Mesothelial cell of epicardium (in vitro differentiated cells): ENCODE measurements at regions not wholly inside any gene's neighbourhood (a gene's known extent, or its start where the extent isn't known, plus 50 kb on each side); places are given as distances from the start of the nearest gene placed in this dataset.
A peak's percentile ranks its signal among the peaks of the same experiment; 100 is the strongest.
"Not testable (repeated sequence)": the region's sequence is repeated elsewhere in the genome, so short reads cannot be mapped to it uniquely, and the experiment has no call there.

ENCODE experiments used
- DNase-seq, 2 experiments: peaks; one replicate each; pipeline ENCODE4 v3.0.0; 2021; ENCODE audit warnings: low spot score in 2 of 2; ENCODE audit not compliant: unreplicated experiment in 2 of 2
- H3K27ac Mint-ChIP-seq: 2 replicates; pipeline ENCODE4 v1.8.0; 2021; ENCODE audit warnings: mixed read lengths
- H3K27me3 Mint-ChIP-seq: 2 replicates; pipeline ENCODE4 v1.8.0; 2021; ENCODE audit warnings: low read depth, mixed read lengths
- H3K36me3 Mint-ChIP-seq: 2 replicates; pipeline ENCODE4 v1.8.0; 2021; ENCODE audit warnings: mixed read lengths
- H3K4me1 Mint-ChIP-seq: 2 replicates; pipeline ENCODE4 v1.8.0; 2021; ENCODE audit warnings: mixed read lengths
- H3K4me3 Mint-ChIP-seq: 2 replicates; pipeline ENCODE4 v1.8.0; 2021; ENCODE audit warnings: mild to moderate bottlenecking, moderate library complexity, mixed read lengths
- H3K9me3 Mint-ChIP-seq: 2 replicates; pipeline ENCODE4 v1.8.0; 2021; ENCODE audit warnings: mixed read lengths
- TF ChIP-seq, protein P1 (sequence below): fragments of 200-600 bp; sonication (generic); IDR thresholded peaks from one replicate; pipeline ENCODE4 v1.5.0; 2021; ENCODE audit warnings: antibody characterized with exemption; ENCODE audit not compliant: unreplicated experiment

DNA sequence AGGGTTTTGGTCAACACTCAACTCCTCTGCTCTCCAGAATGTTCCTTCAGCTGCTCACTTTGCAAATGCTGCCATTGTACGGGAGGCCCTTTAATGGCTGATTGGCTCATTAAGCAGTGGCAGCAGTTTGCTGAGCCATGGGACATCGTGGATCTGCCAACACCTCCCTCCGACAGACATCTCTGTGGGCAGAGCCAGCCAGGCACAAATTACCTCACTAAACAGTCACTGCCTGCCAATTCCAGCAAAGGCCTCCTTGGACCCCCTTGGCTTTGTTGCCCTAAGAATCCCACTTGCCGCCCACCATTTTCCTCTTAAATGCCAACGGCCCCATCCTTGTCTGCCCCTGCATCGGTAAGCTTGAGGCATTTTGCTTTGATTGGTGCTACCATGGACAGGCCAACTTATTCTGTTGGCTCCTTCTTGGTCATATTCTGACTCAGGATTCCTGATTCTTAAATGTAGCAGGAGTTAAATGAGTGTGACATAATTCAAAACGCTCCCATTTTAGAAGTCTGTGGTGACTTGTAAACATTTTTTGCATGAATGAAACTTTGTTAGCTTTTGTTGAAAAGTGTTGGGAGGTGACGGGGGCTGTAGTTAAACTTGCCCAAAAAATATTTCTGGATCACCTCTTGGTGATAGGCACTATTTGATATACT is 57.5 kb upstream of the LMO2 start:
- no peaks in the 10 kb centered on the region for H3K4me1 Mint-ChIP-seq
- no peak overlapping the region for H3K27ac Mint-ChIP-seq
- no peaks in the 10 kb centered on the region for H3K9me3 Mint-ChIP-seq
- peaks cover 4% of the 10 kb centered on the region for H3K27me3 Mint-ChIP-seq
- no peak overlapping the region for H3K4me3 Mint-ChIP-seq
- no peaks in the 10 kb centered on the region for H3K36me3 Mint-ChIP-seq
- TF ChIP-seq, protein P1, sequence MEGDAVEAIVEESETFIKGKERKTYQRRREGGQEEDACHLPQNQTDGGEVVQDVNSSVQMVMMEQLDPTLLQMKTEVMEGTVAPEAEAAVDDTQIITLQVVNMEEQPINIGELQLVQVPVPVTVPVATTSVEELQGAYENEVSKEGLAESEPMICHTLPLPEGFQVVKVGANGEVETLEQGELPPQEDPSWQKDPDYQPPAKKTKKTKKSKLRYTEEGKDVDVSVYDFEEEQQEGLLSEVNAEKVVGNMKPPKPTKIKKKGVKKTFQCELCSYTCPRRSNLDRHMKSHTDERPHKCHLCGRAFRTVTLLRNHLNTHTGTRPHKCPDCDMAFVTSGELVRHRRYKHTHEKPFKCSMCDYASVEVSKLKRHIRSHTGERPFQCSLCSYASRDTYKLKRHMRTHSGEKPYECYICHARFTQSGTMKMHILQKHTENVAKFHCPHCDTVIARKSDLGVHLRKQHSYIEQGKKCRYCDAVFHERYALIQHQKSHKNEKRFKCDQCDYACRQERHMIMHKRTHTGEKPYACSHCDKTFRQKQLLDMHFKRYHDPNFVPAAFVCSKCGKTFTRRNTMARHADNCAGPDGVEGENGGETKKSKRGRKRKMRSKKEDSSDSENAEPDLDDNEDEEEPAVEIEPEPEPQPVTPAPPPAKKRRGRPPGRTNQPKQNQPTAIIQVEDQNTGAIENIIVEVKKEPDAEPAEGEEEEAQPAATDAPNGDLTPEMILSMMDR = no peak
- DNase-seq = peak in 1 of 2 experiments; percentile 10

DNA sequence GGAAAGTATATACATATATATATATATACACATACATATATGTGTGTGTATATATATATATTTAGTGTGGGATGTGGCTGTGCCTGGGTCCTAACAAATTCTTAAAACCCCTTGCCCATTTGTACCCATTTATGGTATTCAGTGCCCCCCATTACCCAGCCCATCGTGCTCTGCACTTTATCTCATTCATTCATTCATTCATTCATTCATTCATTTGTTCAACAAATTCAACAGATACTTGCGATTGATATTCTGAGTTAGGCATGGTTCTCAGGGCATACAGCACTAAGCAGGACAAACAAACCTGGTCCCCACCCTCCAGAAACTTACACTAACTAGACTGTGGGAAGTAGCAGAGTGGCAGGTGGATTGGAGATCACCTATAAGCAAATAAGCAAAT is 56.6 kb upstream of the LMO2 start:
- Mint-ChIP-seq H3K27me3 (no peaks in the 10 kb centered on the region), H3K27ac (no peak overlapping the region), H3K36me3 (no peaks in the 10 kb centered on the region), H3K4me3 (no peak overlapping the region), H3K4me1 (no peaks in the 10 kb centered on the region), H3K9me3 (no peaks in the 10 kb centered on the region)
- TF ChIP-seq, protein P1 = no peak
- DNase-seq = no peak

GRCh38 chr11:33947918-33948317 is 56.0 kb upstream of the LMO2 start:
- H3K9me3 Mint-ChIP-seq, H3K27me3 Mint-ChIP-seq, H3K4me1 Mint-ChIP-seq, H3K4me3 Mint-ChIP-seq, H3K27ac Mint-ChIP-seq, H3K36me3 Mint-ChIP-seq: not testable (repeated sequence)
- peak in 1 of 2 experiments; percentile 2 for DNase-seq

GRCh38 chr11:33946930-33947329 is 55.1 kb upstream of the LMO2 start:
- TF ChIP-seq, protein P1 = no peak
- Mint-ChIP-seq H3K4me1 (peaks cover 8% of the 10 kb centered on the region), H3K9me3 (no peaks in the 10 kb centered on the region), H3K27ac (no peak overlapping the region), H3K27me3 (no peaks in the 10 kb centered on the region), H3K4me3 (no peak overlapping the region), H3K36me3 (no peaks in the 10 kb centered on the region)
- no peak for DNase-seq

DNA sequence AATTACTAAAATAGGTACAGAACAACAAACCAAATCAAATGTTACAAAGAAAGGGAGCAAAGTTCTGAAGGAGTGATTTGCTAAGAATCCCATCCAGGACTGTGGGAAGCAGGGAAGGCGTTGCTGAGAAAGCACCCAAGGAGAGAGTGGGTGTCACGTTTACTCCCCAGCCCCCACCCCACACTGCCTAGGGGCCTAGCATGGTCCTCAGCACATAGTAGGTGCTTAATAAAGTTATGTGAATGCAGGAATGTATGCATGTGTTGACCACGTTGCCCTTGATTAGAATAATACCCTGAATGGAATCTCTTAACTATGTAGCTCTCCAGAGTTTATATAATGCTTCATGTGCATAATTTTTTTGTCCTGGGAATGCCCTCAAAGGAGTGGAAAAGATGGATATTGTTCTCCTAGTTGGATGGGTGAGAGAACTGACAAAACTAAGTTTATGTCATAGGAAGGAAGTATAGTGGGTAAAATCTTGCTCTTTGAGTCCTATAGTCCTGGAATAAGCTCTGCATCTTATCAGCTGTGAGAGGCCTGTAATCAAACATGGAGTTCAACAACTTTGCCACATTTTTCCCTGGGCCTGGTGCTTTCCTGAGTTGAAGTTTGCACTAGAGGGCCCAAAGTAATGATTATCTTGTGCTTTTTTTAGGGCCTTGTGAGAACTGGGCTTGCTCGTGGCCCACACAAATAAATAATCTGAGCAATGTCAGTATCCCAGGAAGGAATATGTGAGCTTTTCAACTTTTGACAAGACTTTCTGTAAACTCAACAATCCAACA is 53.8 kb upstream of the LMO2 start:
- no peaks in the 10 kb centered on the region for H3K36me3 Mint-ChIP-seq
- TF ChIP-seq, protein P1 = no peak
- no peak for DNase-seq
- H3K9me3 Mint-ChIP-seq = no peaks in the 10 kb centered on the region
- H3K4me1 Mint-ChIP-seq = peaks cover 14% of the 10 kb centered on the region
- no peak overlapping the region for H3K4me3 Mint-ChIP-seq
- H3K27ac Mint-ChIP-seq = no peak overlapping the region
- no peaks in the 10 kb centered on the region for H3K27me3 Mint-ChIP-seq

DNA sequence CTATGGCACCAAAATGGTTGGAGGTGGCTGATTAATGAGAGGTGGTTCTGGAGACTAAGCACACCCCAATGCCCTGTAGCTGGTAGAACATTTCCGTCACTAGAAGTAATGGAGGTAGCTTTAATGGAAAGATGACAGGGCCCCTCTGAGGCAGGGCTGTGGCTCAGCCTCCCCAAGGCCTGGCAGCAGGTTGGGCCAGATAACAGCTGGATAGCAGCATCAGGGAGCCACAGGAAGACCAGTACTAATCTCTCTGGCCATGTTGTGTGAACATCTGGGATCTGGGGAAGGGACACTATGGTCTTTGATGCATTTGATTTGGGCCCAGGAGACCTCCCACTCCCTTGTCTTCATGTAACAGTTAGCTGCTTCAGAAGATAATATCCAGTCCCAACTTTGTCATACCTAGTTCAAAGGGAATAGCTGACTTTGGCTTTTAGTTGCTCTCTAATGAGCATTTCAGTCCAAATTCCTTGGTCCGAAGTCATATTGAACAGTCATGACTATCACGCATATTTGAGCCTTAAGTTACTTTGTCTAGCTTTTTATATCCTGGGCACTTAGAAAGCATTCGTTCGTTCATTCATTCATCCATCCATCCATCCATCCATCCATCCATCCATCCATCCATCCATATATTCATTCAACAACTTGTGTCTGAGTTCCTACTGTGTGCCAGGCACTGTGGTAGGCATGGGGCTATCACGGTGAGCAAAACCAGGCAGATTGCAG is 53.0 kb upstream of the LMO2 start:
- TF ChIP-seq, protein P1 = no peak
- no peaks in the 10 kb centered on the region for H3K27me3 Mint-ChIP-seq
- H3K4me3 Mint-ChIP-seq = no peak overlapping the region
- no peaks in the 10 kb centered on the region for H3K36me3 Mint-ChIP-seq
- no peak overlapping the region for H3K27ac Mint-ChIP-seq
- DNase-seq = no peak
- H3K4me1 Mint-ChIP-seq = peaks cover 14% of the 10 kb centered on the region
- no peaks in the 10 kb centered on the region for H3K9me3 Mint-ChIP-seq
